HepG2 (cell line): ENCODE measurements at regions not wholly inside any gene's neighbourhood (a gene's known extent, or its start where the extent isn't known, plus 50 kb on each side); places are given as distances from the start of the nearest gene placed in this dataset.

Source experiments
- ATAC-seq: fragments of 200-7000 bp; cut with Tn5 transposase; 3 replicates; pipeline ENCODE4 v1.9.1; 2020; ENCODE audit warnings: mild to moderate bottlenecking, moderate library complexity
- BruUV-seq: library from RNA; stranded (reverse); fragments of 400-500 nt; replicated peaks from 2 replicates; lab custom pipeline; 2021; lab: Mats Ljungman, UMichigan
- CTCF ChIA-PET: fragments of 300-600 bp; formaldehyde crosslinking; extraction: SDS; loops from one replicate; lab custom pipeline; 2021; ENCODE audit warnings: low total read pairs, inconsistent platforms, low intra/inter-chr PET ratio; lab: Yijun Ruan, JAX
- POLR2A ChIA-PET: fragments of 350-600 bp; sonication (Branson Sonifier 250); formaldehyde crosslinking; loops from one replicate; lab custom pipeline; 2020; ENCODE audit warnings: antibody characterized with exemption, inconsistent platforms; lab: Yijun Ruan, JAX
- DNase-seq: peaks from one replicate; pipeline ENCODE4 v3.0.0-alpha.2; 2015; ENCODE audit warnings: low spot score
- FAIRE-seq: peaks from 3 replicates; lab custom pipeline; 2011; peaks lifted over from hg19 to GRCh38; lab: Jason Lieb, UNC
- H2AFZ ChIP-seq: one replicate; pipeline ENCODE4 v1.6.1; 2011; ENCODE audit warnings: low read length, inconsistent platforms
- H3K27ac ChIP-seq: fragments of 300-600 bp; 3 replicates; pipeline ENCODE4 v1.8.0; 2011; ENCODE audit warnings: mixed run types, mild to moderate bottlenecking, mixed read lengths, low read length, inconsistent platforms; ENCODE audit not compliant: insufficient read depth; ENCODE audit errors: extremely low read length
- H3K27me3 ChIP-seq, 2 experiments: fragments of 200-600 bp in 1 of 2; 2 replicates in 1 of 2; 3 replicates in 1 of 2; pipeline versions ENCODE4 v1.6.0 to v1.8.0; 2011; ENCODE audit warnings: low read length in 2 of 2, mild to moderate bottlenecking in 2 of 2, moderate library complexity in 2 of 2, inconsistent platforms in 1 of 2; ENCODE audit not compliant: insufficient read depth in 2 of 2, control insufficient read depth in 1 of 2
- H3K36me3 ChIP-seq, 2 experiments: fragments of 200-600 bp in 1 of 2; replicated peaks in 1 of 2; 2 replicates in 1 of 2; 3 replicates in 1 of 2; pipeline versions ENCODE4 v1.5.1 to v1.8.0; 2011; ENCODE audit warnings: low read length in 2 of 2, inconsistent platforms in 1 of 2; ENCODE audit not compliant: insufficient read depth in 2 of 2, control insufficient read depth in 1 of 2
- H3K4me1 ChIP-seq: 2 replicates; pipeline ENCODE4 v1.5.1; 2012; ENCODE audit warnings: low read length, inconsistent platforms; ENCODE audit not compliant: insufficient read depth
- H3K4me2 ChIP-seq: 2 replicates; pipeline ENCODE4 v1.6.0; 2011; ENCODE audit warnings: low read depth, low read length, inconsistent platforms
- H3K4me3 ChIP-seq, 3 experiments: fragments of 200-600 bp in 1 of 3; sonication (generic), shearing (Covaris generic) in 1 of 3; replicated peaks in 1 of 3; 2 replicates each; pipeline ENCODE4 v1.5.1; 2011 to 2016; ENCODE audit warnings: low read length in 3 of 3, inconsistent platforms in 2 of 3, low read depth in 2 of 3, mild to moderate bottlenecking in 2 of 3, control low read depth in 1 of 3, mixed read lengths in 1 of 3; ENCODE audit not compliant: insufficient read depth in 1 of 3
- H3K79me2 ChIP-seq: one replicate; pipeline ENCODE4 v1.6.1; 2011; ENCODE audit warnings: low read length, inconsistent platforms; ENCODE audit not compliant: insufficient read depth
- H3K9ac ChIP-seq: 2 replicates; pipeline ENCODE4 v1.6.0; 2011; ENCODE audit warnings: mild to moderate bottlenecking, low read depth, low read length, inconsistent platforms; ENCODE audit not compliant: insufficient read depth
- H3K9me3 ChIP-seq: 2 replicates; pipeline ENCODE4 v1.5.1; 2012; ENCODE audit warnings: mild to moderate bottlenecking, low read length
- H4K20me1 ChIP-seq: 2 replicates; pipeline ENCODE4 v1.6.0; 2011; ENCODE audit warnings: inconsistent platforms, mild to moderate bottlenecking, low read length, moderate library complexity; ENCODE audit not compliant: insufficient read depth
- DZIP1 ChIP-seq: sonication (generic); formaldehyde crosslinking; IDR thresholded peaks from 2 replicates; pipeline ENCODE4 v1.5.0; 2020; ENCODE audit warnings: mild to moderate bottlenecking, missing genetic modification reagents
- ERF ChIP-seq: IDR thresholded peaks from 2 replicates; pipeline ENCODE4 v1.6.1; 2018; ENCODE audit warnings: missing biosample characterization, missing genetic modification reagents
- HOXA7 ChIP-seq: sonication (generic); formaldehyde crosslinking; IDR thresholded peaks from 2 replicates; pipeline ENCODE4 v1.8.1; 2022; ENCODE audit warnings: mild to moderate bottlenecking, missing genetic modification reagents, moderate library complexity
- MAZ ChIP-seq, 2 experiments: sonication (generic) in 1 of 2; formaldehyde crosslinking in 1 of 2; IDR thresholded peaks; 2 replicates each; pipeline versions ENCODE4 v1.5.0 to v1.6.1; 2012 to 2020; ENCODE audit warnings: low read depth in 2 of 2, mild to moderate bottlenecking in 2 of 2, borderline replicate concordance in 1 of 2, improper control_type of control experiment in 1 of 2, low read length in 1 of 2, missing genetic modification reagents in 1 of 2, moderate library complexity in 1 of 2
- PITX1 ChIP-seq: sonication (generic); formaldehyde crosslinking; IDR thresholded peaks from 2 replicates; pipeline ENCODE4 v1.5.1; 2020; ENCODE audit warnings: mild to moderate bottlenecking, missing genetic modification reagents
- SOX5 ChIP-seq: IDR thresholded peaks from 2 replicates; pipeline ENCODE4 v1.6.1; 2016; ENCODE audit warnings: borderline replicate concordance
- TCF7L2 ChIP-seq: IDR thresholded peaks from 2 replicates; pipeline ENCODE4 v1.6.1; 2011; ENCODE audit warnings: mild to moderate bottlenecking, low read depth, low read length, moderate library complexity
- TIGD3 ChIP-seq: sonication (generic); formaldehyde crosslinking; IDR thresholded peaks from 2 replicates; pipeline ENCODE4 v1.5.1; 2020; ENCODE audit warnings: mild to moderate bottlenecking, missing genetic modification reagents, borderline replicate concordance
- ZFY ChIP-seq: sonication (generic); formaldehyde crosslinking; IDR thresholded peaks from 2 replicates; pipeline ENCODE4 v1.4.0; 2020; ENCODE audit warnings: missing genetic modification reagents
- ZIK1 ChIP-seq: sonication (generic); formaldehyde crosslinking; IDR thresholded peaks from 2 replicates; pipeline ENCODE4 v1.5.0; 2020; ENCODE audit warnings: mild to moderate bottlenecking, low read depth, missing genetic modification reagents, borderline replicate concordance
- ZNF101 ChIP-seq: sonication (generic); formaldehyde crosslinking; IDR thresholded peaks from 2 replicates; pipeline ENCODE4 v1.4.0; 2020; ENCODE audit warnings: mild to moderate bottlenecking, low read depth, missing genetic modification reagents, borderline replicate concordance
- ZNF776 ChIP-seq: sonication (generic); formaldehyde crosslinking; IDR thresholded peaks from 2 replicates; pipeline ENCODE4 v1.4.0; 2020; ENCODE audit warnings: mild to moderate bottlenecking, missing genetic modification reagents
- WGBS: methylation state at CpG from one replicate; pipeline ENCODE4 v1.1.6; 2017; ENCODE audit warnings: low lambda C conversion rate; 5-methylcytosine and 5-hydroxymethylcytosine counted together
- in situ Hi-C: cut with HindIII; loops from 2 replicates; pipeline ENCODE4 v1.10.0; 2017; ENCODE audit warnings: low pct_unique_long_range_greater_than_20kb; ENCODE audit not compliant: extremely low pct_ligation_motif_present
- intact Hi-C: fragments of 100-400 bp; cut with micrococcal nuclease; formaldehyde crosslinking; loops from one replicate; pipeline ENCODE4 v1.10.0; 2022; ENCODE audit not compliant: unreplicated experiment
- TF ChIP-seq, protein P1 (sequence below): IDR thresholded peaks from 2 replicates; pipeline ENCODE4 v1.6.1; 2016; ENCODE audit warnings: missing compliant biosample characterization, missing genetic modification reagents, borderline replicate concordance
- TF ChIP-seq, protein P2 (sequence below): sonication (generic); formaldehyde crosslinking; IDR thresholded peaks from 2 replicates; pipeline ENCODE4 v1.4.0; 2020; ENCODE audit warnings: missing genetic modification reagents, borderline replicate concordance

DNA sequence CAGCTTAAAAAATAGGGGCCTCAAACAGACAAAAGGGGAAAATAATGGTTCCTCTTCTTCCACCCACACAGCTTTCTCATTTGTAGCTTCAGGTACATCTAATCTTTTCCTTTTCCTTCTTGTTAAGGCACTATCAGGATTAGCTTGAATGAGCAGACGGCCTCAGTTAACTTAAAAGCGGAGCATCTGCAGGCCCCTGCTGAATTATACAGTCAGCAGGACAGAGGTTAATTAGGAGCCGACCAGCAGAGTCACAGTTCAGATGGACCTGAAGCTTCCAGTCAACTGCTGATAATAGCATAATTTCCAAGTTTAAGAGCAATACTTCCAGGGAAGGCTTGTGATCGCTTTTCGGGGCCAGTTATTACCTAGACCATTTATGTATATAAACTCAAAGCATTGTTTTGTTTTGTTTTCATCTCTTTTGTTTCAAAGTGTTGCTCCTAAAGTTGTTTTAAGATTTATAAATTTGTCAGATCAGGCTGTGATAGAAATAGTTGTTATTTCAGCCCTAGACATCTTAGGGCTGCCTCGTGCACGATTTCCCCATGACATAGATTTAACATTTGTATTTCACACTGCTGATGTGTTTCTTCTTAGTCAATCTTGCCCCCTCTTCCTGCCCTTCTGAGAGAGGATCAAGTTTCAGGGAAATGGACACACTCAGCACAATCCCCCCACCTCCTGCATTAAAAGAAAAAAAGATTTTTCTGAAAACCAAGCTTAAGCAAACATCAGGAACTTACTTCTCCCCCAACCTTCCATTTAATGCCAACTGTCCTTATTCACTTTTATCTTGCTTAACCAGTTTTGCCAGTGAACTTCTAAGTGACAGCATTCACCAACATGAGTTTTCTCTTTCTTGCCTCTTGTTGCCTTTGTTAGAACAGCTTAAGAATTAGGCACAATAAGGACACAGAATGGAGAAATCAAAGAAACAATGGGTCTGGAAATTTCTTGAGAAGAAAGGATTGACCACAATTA is 449.8 kb downstream of the ARHGEF28 start (continued):
- no peak for TF ChIP-seq ZNF101 (CRISPR knock-in tag)

DNA sequence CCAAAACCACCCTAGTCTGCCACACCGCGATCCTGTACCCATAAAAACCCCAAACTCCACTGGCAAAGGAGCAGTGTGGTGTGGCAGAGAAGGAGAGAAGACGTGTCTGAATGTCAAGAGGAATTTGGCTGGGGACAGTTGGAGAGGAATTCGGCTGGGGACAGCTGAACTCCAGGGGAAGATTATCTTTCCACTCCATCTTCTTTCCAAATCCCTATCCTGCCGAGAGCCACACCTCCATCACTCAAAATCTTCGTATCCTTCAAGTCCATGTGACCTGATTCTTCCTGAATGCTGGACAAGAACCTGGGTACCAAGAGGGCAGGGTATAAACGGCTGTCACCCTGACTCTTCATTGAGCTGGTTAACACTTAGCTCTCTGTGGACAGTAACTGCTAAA is 448.1 kb downstream of the ARHGEF28 start:
- DNase-seq, result no peak
- no peaks in the 10 kb centered on the region for H3K9me3 ChIP-seq
- no peaks in the 10 kb centered on the region for H4K20me1 ChIP-seq
- intact Hi-C loops, result no loop called here
- peaks cover 1 to 25% of the 10 kb centered on the region in 2 experiments; a peak in 2 of 5 replicates for H3K27me3 ChIP-seq
- ChIA-PET POLR2A (no interaction called here), CTCF (no interaction called here)
- no peaks in the 10 kb centered on the region for H3K79me2 ChIP-seq
- in situ Hi-C loops, result no loop called here
- ATAC-seq, result no peak
- BruUV-seq, result no TSS peak
- 14% methylated on average over 7 of the region's 7 CpGs for WGBS
- H2AFZ ChIP-seq, result no peak overlapping the region
- no peak overlapping the region for H3K4me2 ChIP-seq
- no peak overlapping the region for H3K9ac ChIP-seq
- no peaks in the 10 kb centered on the region for H3K4me1 ChIP-seq
- no peaks in the 10 kb centered on the region for H3K36me3 ChIP-seq
- H3K27ac ChIP-seq, result no peak overlapping the region
- H3K4me3 ChIP-seq, result no peak overlapping the region
- FAIRE-seq, result no peak
- no peak for TF ChIP-seq PITX1 (CRISPR knock-in tag)
- TF ChIP-seq TIGD3 (CRISPR knock-in tag), result no peak
- no peak for TF ChIP-seq MAZ (IDR thresholded peaks at IDR 0.05; ENCODE audit: borderline replicate concordance, low read depth, low read length)
- no peak for TF ChIP-seq MAZ (CRISPR knock-in tag; IDR thresholded peaks at IDR 0.05; ENCODE audit: low read depth)
- no peak for TF ChIP-seq ZFY (CRISPR knock-in tag)
- no peak for TF ChIP-seq SOX5
- TF ChIP-seq ZIK1 (CRISPR knock-in tag), result no peak
- TF ChIP-seq DZIP1 (CRISPR knock-in tag), result no peak
- no peak for TF ChIP-seq TCF7L2
- TF ChIP-seq ERF (CRISPR knock-in tag), result no peak
- TF ChIP-seq ZNF776 (CRISPR knock-in tag), result no peak
- TF ChIP-seq, protein P1, sequence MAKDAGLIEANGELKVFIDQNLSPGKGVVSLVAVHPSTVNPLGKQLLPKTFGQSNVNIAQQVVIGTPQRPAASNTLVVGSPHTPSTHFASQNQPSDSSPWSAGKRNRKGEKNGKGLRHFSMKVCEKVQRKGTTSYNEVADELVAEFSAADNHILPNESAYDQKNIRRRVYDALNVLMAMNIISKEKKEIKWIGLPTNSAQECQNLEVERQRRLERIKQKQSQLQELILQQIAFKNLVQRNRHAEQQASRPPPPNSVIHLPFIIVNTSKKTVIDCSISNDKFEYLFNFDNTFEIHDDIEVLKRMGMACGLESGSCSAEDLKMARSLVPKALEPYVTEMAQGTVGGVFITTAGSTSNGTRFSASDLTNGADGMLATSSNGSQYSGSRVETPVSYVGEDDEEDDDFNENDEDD (CRISPR knock-in tag), result no peak
- TF ChIP-seq HOXA7 (CRISPR knock-in tag), result no peak
- TF ChIP-seq, protein P2, sequence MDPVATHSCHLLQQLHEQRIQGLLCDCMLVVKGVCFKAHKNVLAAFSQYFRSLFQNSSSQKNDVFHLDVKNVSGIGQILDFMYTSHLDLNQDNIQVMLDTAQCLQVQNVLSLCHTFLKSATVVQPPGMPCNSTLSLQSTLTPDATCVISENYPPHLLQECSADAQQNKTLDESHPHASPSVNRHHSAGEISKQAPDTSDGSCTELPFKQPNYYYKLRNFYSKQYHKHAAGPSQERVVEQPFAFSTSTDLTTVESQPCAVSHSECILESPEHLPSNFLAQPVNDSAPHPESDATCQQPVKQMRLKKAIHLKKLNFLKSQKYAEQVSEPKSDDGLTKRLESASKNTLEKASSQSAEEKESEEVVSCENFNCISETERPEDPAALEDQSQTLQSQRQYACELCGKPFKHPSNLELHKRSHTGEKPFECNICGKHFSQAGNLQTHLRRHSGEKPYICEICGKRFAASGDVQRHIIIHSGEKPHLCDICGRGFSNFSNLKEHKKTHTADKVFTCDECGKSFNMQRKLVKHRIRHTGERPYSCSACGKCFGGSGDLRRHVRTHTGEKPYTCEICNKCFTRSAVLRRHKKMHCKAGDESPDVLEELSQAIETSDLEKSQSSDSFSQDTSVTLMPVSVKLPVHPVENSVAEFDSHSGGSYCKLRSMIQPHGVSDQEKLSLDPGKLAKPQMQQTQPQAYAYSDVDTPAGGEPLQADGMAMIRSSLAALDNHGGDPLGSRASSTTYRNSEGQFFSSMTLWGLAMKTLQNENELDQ, result no peak
